ENCODE measurements at regions not wholly inside any gene's neighbourhood (a gene's known extent, or its start where the extent isn't known, plus 50 kb on each side); places are given as distances from the start of the nearest gene placed in this dataset.

DNA sequence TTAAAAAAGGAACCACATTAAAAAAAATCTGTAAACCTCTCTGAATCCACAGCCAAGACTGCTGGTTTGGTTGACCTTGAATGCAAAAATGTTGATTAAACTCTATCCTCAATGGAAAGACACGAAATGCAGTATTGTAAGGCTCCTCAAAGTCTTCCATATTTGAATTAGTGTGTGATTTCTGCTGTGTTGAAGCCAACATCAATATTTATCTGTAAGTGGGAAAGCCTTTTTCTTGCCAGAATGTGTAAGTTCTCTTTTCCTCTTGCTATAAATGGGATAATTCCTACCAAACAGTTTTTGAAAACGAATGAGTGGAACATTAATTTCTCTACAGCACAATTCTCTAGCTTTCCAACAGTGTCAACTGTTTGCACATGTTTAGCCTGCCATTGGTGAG, 422.1 kb upstream of the TNC start:
- TF ChIP-seq, protein P1, sequence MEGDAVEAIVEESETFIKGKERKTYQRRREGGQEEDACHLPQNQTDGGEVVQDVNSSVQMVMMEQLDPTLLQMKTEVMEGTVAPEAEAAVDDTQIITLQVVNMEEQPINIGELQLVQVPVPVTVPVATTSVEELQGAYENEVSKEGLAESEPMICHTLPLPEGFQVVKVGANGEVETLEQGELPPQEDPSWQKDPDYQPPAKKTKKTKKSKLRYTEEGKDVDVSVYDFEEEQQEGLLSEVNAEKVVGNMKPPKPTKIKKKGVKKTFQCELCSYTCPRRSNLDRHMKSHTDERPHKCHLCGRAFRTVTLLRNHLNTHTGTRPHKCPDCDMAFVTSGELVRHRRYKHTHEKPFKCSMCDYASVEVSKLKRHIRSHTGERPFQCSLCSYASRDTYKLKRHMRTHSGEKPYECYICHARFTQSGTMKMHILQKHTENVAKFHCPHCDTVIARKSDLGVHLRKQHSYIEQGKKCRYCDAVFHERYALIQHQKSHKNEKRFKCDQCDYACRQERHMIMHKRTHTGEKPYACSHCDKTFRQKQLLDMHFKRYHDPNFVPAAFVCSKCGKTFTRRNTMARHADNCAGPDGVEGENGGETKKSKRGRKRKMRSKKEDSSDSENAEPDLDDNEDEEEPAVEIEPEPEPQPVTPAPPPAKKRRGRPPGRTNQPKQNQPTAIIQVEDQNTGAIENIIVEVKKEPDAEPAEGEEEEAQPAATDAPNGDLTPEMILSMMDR (IDR thresholded peaks at IDR 0.05; ENCODE audit: low read depth, low read length), result no peak
- H3K36me3 ChIP-seq, result no peaks in the 10 kb centered on the region
- H3K4me3 ChIP-seq (ENCODE audit: low read depth, low read length), result no peak overlapping the region
- H3K9me3 ChIP-seq (ENCODE audit: severe bottlenecking), result no peaks in the 10 kb centered on the region
- no peaks in the 10 kb centered on the region for H3K27me3 ChIP-seq (ENCODE audit: insufficient read depth, low read depth, severe bottlenecking)
- DNase-seq, result no peak
- H3K27ac ChIP-seq, result no peak overlapping the region

DNA sequence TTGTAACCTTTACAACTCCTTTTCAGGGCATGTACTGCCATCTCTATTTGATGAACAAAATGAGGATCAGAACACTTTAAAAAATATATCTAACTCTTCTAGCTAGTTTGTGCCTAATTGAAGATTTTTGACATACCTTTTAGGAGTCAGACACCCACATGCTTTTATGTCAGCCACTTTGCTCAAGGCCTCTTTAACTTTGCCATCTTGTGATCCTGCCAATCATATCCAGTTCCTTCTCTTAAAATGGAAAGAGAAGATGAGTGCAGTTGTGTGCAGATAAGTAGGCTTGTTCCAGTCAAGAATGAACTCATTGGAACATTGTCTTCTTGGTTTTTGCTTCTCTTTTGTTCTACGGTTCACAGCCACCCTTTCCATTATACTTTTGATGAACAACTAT, 425.6 kb upstream of the TNC start:
- Histone ChIP-seq H3K4me3 (ENCODE audit: low read depth, low read length) (no peak overlapping the region), H3K27me3 (ENCODE audit: insufficient read depth, low read depth, severe bottlenecking) (no peaks in the 10 kb centered on the region), H3K36me3 (no peaks in the 10 kb centered on the region), H3K9me3 (ENCODE audit: severe bottlenecking) (no peaks in the 10 kb centered on the region), H3K27ac (no peak overlapping the region)
- DNase-seq, result no peak
- TF ChIP-seq, protein P1 (IDR thresholded peaks at IDR 0.05; ENCODE audit: low read depth, low read length), result no peak

DNA sequence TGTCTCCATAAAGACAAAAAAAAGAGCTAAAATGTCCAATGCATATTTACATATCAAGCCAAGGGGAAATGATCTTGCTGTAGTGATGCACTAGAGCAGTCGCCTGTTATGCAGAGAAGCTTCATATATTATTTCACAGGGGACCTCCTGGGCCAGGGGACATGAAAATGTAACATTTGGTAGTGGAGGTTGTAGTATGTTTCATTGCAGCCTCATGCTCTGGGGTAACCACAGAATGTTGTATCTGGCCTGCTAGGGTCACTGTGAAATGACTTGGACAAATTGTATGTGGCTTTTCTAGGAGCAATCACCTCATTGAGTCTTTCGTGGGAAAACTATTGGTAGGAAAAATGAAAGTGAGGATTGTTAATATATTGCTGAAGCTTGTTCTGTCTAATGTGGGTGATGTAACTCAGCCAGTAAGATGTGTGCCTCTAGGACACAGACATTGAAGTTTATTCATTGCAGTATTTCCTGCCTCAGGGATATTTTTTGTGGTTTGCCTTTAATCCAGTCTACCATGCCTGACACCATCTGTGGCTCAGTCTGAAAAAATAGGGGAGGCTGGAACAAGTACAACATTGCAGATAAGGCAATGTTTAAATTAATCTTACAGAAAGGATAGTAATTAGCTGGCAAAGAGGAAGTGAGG, 430.8 kb upstream of the TNC start:
- H3K4me3 ChIP-seq (ENCODE audit: low read depth, low read length), result no peak overlapping the region
- H3K36me3 ChIP-seq, result no peaks in the 10 kb centered on the region
- H3K9me3 ChIP-seq (ENCODE audit: severe bottlenecking), result no peaks in the 10 kb centered on the region
- no peak for DNase-seq
- H3K27ac ChIP-seq, result no peak overlapping the region
- no peaks in the 10 kb centered on the region for H3K27me3 ChIP-seq (ENCODE audit: insufficient read depth, low read depth, severe bottlenecking)
- TF ChIP-seq, protein P1 (IDR thresholded peaks at IDR 0.05; ENCODE audit: low read depth, low read length), result no peak

DNA sequence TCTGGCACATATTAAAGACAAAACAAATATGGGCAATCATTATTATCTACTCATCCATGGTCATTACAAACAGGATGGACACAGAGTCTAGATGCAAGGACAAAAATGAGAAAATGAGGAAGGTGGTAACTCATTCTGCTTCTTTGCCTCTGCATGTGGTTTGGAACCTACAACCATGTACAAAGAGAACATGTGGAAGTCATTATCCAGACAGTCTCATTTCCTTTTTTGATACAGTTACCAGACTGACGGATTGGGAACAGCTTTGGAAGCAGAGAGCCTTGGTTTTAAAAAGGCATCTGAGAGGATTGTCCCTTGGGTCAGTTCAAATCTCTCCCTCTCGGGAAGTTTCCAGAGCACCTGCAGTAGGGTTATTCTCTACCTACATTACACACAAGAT, 433.4 kb upstream of the TNC start:
- Histone ChIP-seq H3K4me3 (ENCODE audit: low read depth, low read length) (no peak overlapping the region), H3K36me3 (no peaks in the 10 kb centered on the region), H3K27ac (no peak overlapping the region), H3K27me3 (ENCODE audit: insufficient read depth, low read depth, severe bottlenecking) (no peaks in the 10 kb centered on the region), H3K9me3 (ENCODE audit: severe bottlenecking) (peaks cover 9% of the 10 kb centered on the region)
- DNase-seq, result no peak
- TF ChIP-seq, protein P1 (IDR thresholded peaks at IDR 0.05; ENCODE audit: low read depth, low read length), result no peak

DNA sequence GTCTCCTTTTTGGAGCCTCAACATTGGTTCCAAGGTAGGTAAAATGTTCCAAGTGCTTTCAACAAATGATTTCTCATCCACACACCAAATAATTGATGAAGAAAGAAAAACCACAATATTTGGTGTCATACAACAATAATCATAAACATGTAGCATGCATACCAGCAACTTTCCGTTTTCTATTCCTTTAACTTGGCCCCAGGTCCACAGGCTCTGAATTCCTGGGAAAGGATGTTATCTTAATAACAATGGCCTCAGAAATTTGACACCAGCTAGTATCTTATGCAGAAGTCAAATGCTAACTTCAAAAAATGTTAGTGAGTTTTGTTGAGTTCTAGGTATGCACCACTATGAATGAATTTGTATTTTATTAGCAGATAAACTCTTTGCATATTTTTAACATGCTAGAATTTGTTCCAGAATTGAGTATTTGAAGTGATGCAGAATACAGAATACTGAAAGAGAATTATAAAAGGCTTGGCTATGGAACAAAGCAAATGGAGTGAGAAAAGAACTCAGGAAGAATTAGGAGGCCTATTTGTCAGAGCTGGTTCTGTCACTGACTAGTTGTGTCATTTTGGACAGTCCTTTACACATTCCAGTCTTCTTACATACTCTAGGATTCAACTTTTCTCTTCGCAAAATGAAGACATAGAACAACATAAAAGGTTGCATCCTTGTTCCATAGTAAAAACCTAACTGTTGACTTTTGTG, 435.3 kb upstream of the TNC start:
- no peaks in the 10 kb centered on the region for H3K27me3 ChIP-seq (ENCODE audit: insufficient read depth, low read depth, severe bottlenecking)
- DNase-seq, result no peak
- H3K9me3 ChIP-seq (ENCODE audit: severe bottlenecking), result peaks cover 19% of the 10 kb centered on the region
- H3K36me3 ChIP-seq, result no peaks in the 10 kb centered on the region
- H3K27ac ChIP-seq, result no peak overlapping the region
- TF ChIP-seq, protein P1 (IDR thresholded peaks at IDR 0.05; ENCODE audit: low read depth, low read length), result no peak
- H3K4me3 ChIP-seq (ENCODE audit: low read depth, low read length), result no peak overlapping the region

Data from WERI-Rb-1 (cell line).